Stromal cell of bone marrow (primary cell): ENCODE measurements at regions not wholly inside any gene's neighbourhood (a gene's known extent, or its start where the extent isn't known, plus 50 kb on each side); places are given as distances from the start of the nearest gene placed in this dataset.
"Not testable (repeated sequence)": the region's sequence is repeated elsewhere in the genome, so short reads cannot be mapped to it uniquely, and the experiment has no call there.

ENCODE experiments used
- DNase-seq: peaks from one replicate; pipeline ENCODE4 v3.0.0-alpha.2; 2012; ENCODE audit warnings: low read depth

DNA sequence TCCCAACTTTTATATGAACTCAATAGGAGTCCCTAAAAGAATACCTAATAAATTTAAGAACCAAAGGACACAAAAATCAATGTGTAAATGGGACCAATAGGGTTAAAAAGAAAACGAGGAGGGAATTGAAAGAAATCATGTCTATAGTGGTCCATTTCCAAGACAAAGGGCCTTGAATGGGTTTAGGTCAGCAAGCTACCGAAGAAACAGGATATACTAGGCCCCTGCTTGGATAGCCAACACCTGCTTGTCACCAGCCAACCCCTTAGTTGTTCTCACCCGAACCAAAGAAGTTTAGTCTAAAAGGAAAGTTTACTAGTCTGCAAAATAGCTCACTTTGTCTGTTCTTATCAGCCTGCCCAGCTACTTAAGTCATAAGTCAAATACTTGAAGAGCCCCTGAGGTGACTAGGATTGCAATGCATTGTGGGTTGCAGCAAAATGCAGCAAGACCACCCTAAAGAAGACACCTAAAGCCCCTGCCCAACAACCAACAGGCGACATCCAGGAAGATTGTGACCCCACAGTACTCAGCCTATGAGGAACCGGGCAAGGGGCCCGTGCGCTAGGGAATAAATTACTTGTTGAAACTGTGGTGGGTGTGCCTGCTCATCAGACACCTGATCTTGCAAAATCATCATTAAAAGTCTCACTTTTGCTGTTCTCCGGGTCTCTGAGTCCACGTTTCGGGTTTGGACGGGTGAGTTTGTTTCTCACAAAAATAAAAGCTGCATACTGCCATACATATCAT, 183.9 kb upstream of the PPP1R26 start:
- DNase-seq: no peak

DNA sequence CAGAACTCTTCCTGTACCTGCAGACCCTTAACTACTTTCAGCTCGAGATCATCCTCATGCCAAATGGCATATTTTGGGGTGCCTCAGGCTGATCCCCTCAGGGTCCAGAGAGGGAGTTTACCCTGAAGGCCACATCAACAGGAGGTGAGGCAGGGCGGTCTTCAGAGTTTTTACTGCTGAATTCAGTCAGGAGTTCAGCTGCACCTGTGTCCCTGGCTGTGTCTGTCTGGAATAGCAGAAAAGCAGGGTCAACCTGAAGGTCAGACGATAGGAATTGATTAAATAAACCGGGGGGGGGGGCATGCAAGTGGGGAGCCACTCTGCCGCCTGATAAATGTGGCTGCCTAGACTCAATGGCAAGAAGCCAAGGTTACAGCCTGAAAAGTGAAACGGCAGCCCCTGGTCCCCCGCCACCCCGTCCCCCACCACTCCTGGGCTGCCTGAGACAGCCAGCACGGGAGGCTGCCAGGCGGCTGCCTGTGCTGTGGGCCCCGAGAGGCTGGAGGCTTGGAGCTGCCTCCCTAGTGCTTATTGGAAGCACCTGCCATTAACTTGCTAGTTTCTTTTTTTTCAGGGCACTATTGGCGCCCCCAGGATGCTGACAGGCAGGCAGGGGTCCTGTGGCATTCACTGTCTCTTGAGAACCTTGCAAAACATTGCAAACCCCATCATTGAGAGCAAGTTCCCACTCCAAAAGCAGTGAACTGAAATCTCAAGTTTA, 182.7 kb upstream of the PPP1R26 start:
- no peak for DNase-seq

DNA sequence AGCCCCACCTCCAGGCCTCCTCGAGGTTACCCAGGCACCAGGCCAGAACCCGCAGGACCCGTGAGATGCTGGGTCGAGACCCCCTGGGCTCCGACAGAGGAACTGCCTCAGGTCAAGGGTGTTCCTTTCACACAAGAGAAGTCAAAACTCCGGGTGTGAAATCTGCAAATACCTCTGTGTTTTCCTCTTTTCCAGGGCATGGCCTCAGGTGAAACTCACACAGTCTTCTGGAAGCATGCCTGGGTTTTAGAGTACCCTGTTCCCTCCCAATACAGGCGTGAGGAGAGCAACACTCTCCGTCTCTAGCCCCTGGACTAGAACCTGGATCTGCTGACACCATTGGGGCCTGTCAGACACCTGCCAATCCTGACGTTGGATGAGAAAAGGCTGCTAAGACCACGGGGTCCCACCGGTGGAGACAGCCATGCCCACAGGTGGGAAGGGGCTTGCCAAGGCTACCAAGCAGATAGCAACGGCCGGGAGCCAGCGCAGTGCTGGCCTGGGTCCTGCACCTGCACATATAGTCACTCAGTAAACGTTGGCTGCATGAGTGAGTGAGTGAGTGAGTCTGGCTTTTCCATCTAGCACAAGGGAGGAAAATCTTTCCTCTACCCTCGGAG, 182.0 kb upstream of the PPP1R26 start:
- DNase-seq: no peak

DNA sequence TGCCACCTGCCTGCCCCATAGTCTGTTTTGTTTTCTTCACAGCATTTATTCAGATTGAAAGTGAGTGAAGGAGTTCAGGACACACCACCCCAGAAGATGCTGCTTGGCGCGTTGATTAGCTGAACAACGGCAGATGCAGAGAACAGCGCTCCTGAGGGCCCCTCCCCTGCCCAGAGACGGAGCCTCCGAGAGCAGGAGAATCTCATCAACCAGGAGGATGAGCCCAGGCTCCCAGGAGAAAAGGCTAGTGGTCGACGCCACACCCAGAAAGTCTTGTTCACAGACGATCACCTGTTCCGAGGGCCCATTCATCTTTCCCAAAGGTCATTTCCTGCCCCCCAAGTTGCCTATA, 180.4 kb upstream of the PPP1R26 start:
- no peak for DNase-seq

DNA sequence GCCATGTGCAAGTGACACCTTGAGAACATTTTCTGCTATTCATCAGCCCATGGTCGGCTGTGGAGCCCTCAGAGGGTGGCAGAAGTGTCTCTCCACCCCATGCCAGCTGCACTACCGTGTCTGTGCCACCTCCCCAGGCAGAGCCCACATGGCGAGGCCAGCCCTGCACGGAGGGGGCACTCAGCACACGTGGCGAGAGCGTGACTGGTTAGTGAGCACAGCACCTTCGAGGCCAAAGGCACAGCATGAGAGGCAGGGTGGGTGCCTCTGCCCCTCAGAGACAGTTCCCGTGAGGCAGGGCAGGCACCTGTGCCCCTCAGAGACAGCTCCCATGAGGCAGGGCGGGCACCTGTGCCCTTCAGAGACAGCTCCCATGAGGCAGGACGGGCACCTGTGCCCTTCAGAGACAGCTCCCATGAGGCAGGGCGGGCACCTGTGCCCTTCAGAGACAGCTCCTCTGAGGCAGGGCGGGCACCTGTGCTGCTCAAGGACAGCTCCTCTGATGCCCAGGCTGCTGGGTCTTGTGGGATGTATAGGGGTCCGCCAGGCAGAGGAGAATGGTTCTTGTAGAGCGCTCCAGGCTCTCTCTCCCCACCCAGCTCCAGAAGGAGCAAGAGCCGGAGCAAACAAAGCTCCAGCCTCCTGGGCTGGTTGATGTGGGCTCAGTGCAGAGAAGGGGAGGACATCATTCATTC, 179.8 kb upstream of the PPP1R26 start:
- no peak for DNase-seq

DNA sequence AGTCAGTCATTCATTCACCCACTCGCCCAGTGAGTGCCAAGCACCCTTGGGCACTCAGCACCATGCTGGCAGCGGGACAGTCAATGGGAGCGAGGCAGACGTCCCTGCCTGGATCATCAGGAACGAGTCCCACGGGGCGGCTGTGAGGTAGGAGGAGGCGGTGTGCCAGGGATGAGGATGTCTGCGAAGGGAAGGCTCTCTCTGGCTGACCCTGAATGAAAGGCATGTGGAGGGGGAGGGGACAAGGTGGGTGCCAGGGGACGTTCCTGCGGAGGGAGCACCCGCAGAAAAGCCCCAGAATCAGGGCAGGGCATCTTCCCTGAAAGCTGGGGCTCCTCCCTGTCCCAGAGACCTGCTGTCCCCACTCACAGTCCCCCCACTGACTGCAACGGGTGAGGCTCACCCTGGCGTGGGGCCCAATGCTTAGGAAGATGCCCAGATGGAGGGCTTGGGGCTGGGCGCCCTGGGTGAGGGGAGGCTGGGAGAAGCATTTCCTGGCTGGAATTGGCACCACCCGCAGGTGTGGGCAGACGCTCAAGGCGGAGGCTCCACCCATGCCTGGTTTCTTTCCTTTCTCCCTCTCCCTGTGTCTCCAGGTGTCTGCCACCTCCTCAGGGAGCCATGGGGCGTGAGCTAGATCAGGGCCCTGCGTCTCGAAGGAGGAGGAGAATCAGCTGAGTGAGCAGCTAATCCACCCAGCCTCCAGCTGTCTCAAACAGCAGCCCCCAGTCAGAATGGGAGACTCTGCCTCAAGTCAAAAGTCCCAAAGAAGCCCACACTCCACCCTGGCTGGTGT, 179.0 kb upstream of the PPP1R26 start:
- DNase-seq: no peak

DNA sequence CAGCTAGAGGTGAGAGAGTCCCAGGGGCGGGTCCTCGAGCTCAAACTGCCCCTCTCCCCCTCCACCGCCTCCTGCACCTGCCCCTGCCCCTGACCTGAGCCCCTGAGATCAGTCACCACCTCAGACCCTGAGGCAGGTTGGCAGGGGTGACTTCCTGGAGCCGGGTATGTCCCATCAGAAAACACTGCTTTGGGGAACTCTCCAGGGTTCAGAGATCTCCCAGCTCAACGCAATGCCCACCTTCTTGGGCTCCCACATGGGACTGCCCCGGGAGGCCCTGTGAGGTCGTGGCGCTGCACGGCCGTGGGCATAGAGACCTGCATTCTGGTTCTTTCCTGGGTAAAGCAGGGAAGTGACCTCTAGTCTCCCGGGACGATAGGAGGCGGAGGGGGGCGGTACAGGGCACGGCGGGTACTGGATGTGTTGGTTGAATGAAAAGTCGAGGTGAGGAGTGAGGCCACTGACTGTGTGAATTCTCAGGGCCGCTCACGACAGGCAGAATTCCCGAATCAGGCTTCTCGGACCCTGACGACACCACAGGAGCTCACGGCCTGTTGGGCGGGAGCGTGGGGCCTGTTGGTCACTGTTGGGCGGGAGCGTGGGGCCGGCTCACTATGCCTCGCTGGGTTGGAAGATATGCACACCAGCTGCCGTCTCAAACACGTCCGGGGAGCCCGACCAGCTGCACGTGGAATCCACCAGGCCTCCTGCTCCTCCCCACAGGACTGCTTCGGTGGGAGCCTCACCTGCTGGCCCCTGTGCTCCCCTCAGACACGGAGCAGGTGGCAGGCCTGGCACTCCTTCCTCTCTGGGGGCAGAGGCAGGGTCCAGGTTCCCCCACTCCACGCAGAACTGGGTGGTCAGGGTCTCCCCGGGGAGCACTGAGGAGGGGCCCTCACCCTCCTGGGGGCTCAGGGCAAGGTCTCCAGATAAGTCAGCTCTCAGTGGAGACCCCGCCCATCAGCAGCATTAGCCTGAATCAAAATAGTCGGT, 178.0 kb upstream of the PPP1R26 start:
- DNase-seq: no peak

DNA sequence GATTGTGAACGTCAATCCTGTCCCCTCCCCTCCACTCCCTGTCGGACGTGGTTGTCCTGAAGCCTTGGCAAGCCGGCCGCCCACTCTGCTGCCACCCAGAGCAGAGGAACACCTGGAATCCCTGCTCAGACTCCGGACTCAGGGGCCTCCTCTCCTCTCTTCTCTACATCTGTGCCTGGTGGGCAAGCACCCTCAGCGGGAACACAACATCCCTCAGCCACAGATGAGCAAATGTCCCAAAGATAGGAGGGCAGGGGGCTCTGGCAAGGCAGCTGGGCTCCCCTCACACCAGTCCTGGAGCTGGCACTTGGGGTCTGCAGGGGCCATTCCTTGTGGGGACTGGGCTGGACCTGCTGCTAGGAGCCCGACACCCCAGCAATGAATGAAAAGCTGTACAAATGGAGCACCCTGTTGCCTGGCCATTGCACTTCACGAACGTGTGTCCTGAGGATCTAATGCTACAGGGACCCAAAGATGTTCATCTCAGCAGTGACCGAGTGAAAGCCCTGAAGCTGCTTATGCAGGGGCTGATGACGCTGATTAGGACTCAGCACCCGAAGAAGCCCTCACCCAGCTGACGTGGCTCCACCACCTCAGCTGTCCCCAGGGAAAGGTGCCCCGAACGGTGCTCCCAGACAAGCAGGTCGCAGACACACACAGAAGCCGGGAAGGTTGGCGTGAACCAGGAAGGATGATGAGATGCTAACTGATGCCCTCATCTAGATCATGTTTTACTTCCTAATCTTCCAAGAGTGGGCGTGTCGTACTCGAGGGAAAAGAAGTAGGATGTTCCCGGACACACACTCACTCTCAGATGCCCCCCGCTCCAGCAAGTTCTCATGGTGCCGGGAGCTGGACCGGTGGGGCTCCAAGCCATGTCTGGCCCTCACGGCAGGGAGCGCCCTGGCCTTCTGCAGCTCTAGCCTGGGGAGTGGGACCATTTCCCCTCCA, 177.0 kb upstream of the PPP1R26 start:
- no peak for DNase-seq

DNA sequence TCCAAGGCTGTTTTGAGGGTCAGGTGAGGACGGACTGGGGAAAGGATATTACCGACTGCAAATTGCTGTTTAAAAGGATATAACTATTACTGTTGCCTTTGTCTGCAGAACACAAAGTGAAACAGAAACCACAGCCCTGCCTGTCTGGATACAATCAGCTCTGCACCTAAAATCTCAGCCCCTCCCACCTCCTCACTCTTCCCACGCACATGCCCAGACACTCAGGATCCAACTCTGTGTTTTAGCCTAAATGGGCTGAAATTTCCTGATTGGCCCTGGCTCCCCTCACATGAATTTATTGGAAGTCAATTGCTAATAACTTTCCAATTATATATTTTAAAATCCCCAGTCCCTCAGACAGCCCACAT, 176.3 kb upstream of the PPP1R26 start:
- DNase-seq: no peak

DNA sequence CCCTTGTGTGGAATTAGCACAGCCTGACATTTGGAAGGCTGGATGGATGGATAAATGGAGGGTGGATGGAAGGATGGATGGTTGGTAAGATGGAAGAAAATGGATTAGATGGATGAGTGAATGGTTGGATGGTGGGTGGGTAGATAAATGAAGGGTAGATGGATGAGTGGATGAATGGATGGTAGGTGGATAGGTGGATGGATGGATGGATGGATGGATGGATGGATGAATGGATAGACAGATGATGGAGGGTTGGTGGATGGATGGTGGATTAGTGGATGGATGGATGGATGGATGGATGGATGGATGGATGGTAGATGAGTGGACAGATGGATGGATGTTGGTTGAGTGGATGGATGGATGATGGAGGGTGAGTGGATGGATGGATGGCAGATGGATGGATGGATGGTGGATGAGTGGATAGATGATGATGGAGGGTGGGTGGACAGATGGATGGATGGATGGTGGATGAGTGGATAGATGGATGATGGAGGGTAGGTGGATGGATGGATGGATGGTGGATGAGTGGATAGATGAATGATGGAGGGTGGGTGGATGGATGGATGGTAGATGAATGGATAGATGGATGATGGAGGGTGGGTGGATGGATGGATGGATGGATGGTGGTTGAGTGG, 175.6 kb upstream of the PPP1R26 start:
- DNase-seq: no peak

DNA sequence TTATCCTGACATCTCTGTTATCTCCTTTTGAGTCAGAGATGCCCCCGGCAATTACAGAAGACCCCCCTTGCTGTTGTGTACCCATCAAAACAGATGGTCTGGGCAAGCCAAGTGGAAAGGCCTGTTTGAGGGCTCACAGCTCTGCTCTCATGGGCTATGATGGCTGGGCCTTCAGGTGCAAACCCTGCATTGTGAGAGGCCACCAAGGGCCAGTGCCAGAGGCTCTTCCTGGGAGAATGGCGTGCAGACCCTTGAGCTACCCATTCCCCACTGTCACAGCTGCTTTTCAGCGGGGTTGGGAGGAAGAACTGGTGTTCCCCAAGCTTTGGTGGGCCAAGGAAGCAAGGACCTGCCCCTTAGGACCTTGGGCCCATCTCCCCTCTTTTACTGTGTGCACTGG, 174.7 kb upstream of the PPP1R26 start:
- no peak for DNase-seq

DNA sequence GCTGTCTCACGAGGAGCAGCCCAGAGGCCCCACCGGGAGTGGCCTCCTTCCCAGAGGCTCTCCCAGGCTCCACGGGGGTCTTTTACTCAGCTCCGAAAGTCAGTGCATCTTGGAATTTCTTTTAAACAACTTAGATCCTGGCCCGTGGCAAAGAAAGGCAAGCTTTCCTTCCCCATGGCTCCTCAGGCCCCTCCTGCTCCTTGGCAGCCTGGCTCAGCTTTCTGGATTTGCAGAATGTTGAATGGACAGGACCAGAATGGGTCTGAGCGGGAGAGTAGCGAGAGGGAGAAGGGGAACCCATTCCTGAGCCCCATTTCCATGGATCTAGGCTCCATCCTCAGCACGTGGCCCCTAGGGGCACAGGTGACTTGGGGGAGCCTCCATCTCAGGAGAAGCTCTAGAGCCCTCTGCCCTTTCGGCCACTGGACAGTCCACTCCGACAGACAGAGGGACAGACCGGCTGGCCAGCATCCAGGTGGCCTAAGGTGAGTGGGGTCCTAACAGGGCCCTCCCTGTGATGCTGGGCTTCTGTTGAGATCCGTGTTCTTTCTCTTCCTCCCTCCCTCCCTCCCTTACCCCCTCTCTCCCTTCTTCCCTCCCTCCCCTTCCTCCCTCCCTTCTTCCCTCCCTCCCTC, 173.9 kb upstream of the PPP1R26 start:
- no peak for DNase-seq

DNA sequence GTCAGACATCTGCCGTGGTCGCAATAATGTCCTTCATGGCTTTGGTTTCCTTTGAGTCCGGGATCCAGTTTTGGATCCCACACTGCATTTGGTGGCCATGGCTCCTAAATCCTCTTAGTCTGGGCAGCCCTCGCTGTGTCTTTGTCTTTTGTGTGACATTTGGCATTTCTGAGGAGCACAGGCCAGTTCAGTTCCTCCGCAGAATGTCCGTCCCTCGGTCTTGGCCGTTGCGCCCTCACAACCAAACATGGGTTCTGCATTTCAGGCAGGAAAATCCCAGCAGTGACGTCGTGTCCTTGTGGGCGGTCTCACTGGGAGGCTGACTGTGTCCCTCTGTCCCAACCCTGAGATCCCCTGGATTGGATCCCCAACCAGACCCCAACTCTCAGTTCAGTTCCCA, 172.9 kb upstream of the PPP1R26 start:
- DNase-seq: no peak

DNA sequence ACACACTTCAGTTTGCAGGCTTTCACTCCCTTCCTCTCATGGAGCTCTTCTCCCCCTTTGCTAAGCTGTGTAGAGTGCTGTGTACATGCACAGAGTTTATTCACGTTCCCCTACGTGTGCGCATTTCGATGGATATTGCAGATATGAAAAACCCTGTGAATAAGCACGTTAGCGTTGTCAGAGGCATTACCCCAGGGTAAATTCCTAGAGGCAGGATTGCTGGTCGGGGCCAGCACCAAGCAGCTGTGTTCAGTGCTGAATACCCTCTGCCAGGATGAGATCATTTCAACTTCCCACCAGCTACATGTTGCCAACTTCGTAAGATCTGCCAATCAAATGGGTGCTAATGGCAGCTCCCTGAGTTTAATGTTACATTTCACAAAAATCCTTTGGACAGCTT, 172.3 kb upstream of the PPP1R26 start:
- no peak for DNase-seq

DNA sequence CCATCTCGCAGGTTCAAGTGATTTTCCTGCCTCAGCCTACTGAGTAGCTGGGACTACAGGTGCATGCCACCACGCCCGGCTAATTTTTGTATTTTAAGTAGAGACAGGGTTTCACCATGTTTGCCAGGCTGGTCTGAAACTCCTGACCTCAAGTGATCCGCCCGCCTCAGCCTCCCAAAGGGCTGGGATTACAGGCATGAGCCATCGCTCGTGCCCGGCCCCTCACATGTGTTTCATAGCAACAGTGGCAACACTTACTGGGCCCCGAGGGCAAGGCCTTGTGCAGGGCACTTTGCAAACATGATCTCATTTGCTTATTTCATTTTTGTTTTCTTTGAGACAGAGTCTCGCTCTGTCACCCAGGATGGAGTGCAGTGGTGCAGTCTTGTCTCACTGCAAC, 171.7 kb upstream of the PPP1R26 start:
- DNase-seq: not testable (repeated sequence)

DNA sequence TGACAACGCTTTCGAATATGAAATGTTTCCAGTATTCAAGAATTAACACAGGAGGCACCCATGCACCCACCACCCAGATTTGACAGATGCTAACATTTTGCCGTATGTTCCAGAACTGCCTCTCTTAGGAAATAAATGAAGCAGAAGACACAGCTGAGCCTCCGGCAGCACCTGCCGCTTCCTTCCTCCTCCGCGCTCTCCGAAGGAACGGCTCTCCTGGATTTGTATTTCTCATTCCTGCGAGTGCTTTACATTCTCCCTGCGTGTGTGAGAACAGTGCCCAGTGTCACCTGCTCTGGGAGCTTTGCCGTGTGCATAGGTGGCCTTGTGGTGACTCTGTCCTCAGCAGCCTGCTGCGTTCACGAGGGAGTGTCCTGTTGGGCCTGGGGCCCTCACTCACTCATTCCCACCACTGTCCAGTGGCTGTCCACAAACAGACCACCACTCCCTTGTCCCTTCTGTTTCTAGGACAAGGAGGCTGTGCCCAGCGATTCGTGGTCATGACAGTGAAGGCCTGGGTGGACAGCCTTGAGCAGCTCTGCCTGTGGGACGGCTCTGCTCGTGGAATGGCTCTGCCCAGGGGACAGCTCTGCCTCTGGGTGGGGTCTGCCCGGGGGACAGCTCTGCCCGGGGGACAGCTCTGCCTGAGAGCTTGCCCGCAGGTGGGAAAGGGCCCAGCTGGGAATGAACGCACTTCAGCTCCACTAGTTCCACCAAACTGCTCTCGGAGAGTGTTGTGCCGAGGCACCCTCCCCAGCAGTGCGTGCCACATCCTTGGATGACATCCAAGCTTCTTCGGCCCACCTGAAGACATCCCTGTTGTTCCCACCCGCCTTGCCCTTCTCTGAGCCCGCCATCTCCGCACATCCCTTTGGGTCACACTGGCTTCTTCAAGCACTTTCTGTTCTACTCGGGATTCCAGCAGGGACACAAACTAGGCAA, 170.5 kb upstream of the PPP1R26 start:
- DNase-seq: no peak

DNA sequence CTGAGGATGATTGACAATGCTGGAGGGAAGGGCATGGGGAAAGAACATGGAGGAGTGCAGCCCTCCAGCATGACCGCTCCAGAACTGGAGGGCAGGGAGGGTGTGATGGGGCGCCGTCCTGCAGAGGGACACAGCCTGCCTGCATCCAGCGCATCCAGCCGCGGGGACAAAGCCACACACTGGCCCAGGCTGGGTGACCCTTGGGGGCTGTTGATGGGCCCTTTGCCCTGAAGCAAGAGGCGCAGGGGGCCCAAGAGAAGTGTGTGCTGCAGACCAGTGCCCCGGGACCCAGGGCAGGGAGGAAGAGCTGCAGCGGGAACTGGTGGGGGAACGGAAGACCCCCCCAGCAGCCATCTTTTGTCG, 169.8 kb upstream of the PPP1R26 start:
- DNase-seq: no peak

DNA sequence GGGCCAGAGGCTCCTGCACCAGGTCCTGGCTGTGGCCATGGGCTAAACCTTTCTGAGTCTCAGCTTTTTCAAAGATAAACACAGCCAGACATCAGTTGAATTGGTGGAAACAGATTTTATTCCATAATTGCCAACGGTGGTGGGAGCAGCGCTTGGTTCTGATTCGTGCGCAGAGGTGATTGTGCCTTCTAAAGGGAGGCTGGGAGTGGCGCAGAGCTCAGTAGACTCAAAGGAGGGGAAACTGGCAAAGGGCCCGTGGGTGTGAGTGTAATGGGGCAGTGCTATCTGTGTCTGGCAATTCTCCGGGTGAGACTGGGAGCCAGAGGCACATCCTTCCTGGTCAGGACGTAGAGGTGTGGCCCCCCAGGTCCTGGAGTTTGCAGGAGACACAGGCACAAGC, 169.4 kb upstream of the PPP1R26 start:
- no peak for DNase-seq
